ENCODE measurements at regions not wholly inside any gene's neighbourhood (a gene's known extent, or its start where the extent isn't known, plus 50 kb on each side); places are given as distances from the start of the nearest gene placed in this dataset.

DNA sequence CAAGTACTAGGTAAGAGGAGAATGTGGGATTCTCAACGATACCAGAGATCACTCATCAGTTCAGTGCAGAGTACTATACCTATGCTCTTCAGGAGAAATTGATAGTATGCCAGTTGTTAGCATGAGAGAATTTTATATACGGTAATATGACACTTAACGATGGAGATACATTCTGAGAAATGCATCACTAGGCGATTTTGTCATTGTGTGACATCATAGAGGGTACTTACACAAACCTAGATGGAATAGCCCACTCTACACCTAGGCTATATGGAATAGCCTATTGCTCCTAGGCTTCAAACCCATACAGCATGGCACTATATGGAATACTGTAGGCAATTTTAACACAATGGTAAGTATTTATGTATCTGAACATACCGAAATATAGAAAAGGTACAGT lies 140.2 kb downstream of the SLIT2 start:
- DNase-seq (ENCODE audit: low read depth), result no peak
- H3K4me3 ChIP-seq (ENCODE audit: low read depth, low read length), result no peak overlapping the region
- TF ChIP-seq, protein P1, sequence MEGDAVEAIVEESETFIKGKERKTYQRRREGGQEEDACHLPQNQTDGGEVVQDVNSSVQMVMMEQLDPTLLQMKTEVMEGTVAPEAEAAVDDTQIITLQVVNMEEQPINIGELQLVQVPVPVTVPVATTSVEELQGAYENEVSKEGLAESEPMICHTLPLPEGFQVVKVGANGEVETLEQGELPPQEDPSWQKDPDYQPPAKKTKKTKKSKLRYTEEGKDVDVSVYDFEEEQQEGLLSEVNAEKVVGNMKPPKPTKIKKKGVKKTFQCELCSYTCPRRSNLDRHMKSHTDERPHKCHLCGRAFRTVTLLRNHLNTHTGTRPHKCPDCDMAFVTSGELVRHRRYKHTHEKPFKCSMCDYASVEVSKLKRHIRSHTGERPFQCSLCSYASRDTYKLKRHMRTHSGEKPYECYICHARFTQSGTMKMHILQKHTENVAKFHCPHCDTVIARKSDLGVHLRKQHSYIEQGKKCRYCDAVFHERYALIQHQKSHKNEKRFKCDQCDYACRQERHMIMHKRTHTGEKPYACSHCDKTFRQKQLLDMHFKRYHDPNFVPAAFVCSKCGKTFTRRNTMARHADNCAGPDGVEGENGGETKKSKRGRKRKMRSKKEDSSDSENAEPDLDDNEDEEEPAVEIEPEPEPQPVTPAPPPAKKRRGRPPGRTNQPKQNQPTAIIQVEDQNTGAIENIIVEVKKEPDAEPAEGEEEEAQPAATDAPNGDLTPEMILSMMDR (IDR thresholded peaks at IDR 0.05; ENCODE audit: low read depth, low read length, missing control alignments), result no peak

GRCh38 chr4:20393486-20394100 lies 141.9 kb downstream of the SLIT2 start:
- no peak overlapping the region for H3K4me3 ChIP-seq (ENCODE audit: low read depth, low read length)
- DNase-seq (ENCODE audit: low read depth), result no peak
- TF ChIP-seq, protein P1 (IDR thresholded peaks at IDR 0.05; ENCODE audit: low read depth, low read length, missing control alignments), result no peak

- no peak overlapping the region for H3K4me3 ChIP-seq (ENCODE audit: low read depth, low read length)
- TF ChIP-seq, protein P1 (IDR thresholded peaks at IDR 0.05; ENCODE audit: low read depth, low read length, missing control alignments), result no peak
- no peak for DNase-seq (ENCODE audit: low read depth)
These were observed 142.8 kb downstream of the SLIT2 start for GRCh38 chr4:20394512-20394911.

DNA sequence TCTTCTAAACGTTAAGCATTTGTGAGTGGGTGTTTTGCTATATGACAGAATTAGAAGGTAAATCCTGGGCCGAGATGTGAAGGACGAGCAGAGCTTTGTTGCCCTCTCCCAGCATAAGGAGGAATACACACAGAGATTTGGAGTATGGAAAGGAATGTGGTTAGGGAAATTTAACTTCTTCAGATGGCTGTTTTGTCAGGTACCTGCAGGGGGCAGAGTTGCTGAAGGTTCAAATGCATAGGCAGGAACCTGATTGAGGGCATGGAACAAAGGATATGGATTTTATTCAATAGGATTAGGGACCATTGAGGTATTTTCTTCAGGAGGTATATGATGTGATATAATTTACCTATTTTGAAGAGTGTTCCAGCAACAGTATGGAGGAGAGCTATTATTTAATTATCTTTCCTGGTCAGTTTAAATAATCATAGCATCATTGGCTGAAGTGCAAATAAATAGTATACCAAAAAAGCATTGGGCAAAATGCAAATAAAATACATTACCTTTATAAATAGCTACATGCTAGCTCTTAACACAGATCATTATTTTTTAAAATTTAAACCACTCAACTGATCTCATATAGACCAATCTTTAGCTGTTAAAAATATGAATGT lies 143.6 kb downstream of the SLIT2 start:
- H3K4me3 ChIP-seq (ENCODE audit: low read depth, low read length), result no peak overlapping the region
- TF ChIP-seq, protein P1 (IDR thresholded peaks at IDR 0.05; ENCODE audit: low read depth, low read length, missing control alignments), result peak; percentile 65
- DNase-seq (ENCODE audit: low read depth), result no peak

DNA sequence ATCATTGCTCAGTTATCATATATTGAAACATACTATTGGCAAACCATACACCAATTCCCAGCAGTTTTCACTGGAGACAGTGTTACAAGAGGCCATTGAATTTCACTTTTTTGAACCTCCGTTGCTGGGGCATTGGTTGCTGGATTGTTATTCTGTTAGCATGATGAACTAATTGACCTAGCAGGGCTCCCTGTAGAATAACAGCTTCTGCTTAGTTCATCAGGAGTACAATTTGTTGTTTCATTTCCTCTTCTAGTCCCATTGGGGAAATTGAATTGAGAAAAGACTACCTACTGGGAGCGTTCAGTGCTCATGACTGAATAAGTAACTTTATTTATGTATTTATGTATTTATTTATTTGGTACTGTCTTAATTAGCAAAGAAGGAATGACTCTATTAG lies 151.6 kb downstream of the SLIT2 start:
- TF ChIP-seq, protein P1 (IDR thresholded peaks at IDR 0.05; ENCODE audit: low read depth, low read length, missing control alignments), result no peak
- no peak overlapping the region for H3K4me3 ChIP-seq (ENCODE audit: low read depth, low read length)
- DNase-seq (ENCODE audit: low read depth), result no peak

GRCh38 chr4:20403846-20404245 lies 152.1 kb downstream of the SLIT2 start:
- no peak for DNase-seq (ENCODE audit: low read depth)
- H3K4me3 ChIP-seq (ENCODE audit: low read depth, low read length), result no peak overlapping the region
- TF ChIP-seq, protein P1 (IDR thresholded peaks at IDR 0.05; ENCODE audit: low read depth, low read length, missing control alignments), result no peak

DNA sequence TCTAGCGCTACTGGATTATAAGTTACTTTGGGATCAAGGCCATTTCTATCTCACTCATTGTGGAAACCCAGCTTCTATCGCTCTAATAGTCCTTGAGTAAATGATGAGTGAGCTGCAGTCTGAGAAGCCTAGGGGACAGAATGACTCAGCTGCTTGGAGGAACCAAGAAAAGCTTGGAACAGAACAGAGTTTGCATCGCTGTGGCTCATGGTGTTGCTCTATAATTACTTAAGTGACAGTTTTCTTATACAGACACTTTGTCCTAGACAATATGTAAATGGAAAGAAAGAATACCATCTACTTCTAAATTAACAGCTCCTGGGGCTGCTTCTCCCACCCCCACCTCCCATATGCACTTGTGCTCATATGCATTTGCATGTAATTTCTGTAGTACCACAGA lies 156.9 kb downstream of the SLIT2 start:
- TF ChIP-seq, protein P1 (IDR thresholded peaks at IDR 0.05; ENCODE audit: low read depth, low read length, missing control alignments), result no peak
- DNase-seq (ENCODE audit: low read depth), result no peak
- no peak overlapping the region for H3K4me3 ChIP-seq (ENCODE audit: low read depth, low read length)

All from GM12864 (cell line).